RPMI7951 (cell line): ENCODE measurements at regions not wholly inside any gene's neighbourhood (a gene's known extent, or its start where the extent isn't known, plus 50 kb on each side); places are given as distances from the start of the nearest gene placed in this dataset.

Source experiments
- DNase-seq: peaks from one replicate; pipeline ENCODE4 v3.0.0-alpha.2; 2012; ENCODE audit warnings: low read depth

DNA sequence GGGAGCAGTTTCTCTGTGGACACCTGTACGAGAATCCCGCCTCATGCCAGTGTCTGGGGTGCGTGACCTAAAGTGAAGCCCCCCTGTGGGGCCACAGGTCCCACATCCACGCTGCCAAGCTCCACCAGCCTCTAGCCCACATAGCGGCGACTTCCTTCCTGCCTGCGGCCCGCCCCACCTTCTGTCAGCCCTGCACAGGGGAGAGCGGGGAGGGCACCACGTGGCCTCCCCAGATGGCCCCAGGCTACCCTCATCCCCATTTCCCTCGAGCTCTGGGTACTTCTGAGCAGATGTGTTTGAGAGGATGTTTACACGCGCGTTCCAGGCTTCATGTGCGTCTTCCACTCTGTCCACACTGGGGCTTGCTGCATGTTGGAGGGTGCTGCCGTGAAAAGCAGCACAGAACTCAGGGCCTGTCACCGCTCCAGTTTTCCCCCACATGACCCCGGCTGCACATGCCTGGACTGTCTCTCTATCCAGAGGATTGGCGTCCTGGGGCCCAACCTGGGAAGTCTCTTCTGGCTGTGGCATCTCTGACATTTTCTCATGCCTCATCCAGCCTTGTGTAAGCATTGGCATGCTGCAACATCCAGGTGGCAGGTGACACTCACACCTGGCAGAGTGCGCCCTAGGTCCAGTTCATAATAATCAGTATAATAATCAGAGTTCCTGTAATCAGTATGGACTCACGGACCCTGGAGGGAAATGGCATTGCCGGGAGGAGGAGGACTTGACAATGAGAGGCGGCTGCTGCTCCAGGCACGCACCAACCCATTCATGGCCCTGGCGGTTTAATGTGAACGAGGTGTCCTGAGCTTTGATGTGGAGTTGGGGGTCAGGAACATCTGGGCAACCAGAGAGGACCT is 146.3 kb upstream of the TWIST2 start:
- DNase-seq: no peak

DNA sequence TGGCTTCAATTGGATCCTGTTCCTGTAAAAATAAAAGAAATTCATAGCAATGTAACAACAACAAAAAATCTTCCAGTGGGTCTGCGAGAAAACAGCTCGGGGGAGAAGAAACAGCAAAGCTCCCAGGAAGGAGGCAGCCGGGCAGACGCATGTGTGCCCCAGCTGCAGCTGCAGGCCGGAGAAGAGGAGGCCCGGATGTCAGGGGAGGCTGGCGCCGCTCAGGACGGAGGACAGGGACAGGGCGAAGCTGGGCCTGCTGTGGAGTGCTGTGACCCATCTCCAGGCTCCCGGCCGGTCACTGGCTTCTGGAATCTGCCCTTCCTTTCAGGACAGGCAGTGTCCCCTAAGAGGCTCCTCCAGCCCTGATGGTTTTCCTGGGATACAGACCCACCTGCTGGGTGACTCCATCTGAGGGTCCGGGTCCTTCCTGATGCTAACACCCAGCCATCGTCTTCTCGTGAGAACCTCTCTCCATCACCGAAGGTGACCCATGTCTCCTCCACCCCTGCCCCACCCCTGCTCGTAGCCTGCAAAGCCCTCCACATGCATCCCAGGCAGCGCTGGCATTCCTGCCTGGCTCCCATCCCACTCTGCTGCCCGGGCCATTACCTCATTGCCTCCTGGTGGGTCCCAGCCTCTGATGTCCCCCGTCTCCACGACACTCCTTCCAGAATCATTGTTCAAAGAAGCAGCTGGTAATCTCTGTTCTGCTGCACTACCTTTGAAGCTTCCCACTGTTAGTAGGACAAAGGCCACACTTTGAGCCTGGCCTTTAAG is 145.4 kb upstream of the TWIST2 start:
- DNase-seq: no peak

DNA sequence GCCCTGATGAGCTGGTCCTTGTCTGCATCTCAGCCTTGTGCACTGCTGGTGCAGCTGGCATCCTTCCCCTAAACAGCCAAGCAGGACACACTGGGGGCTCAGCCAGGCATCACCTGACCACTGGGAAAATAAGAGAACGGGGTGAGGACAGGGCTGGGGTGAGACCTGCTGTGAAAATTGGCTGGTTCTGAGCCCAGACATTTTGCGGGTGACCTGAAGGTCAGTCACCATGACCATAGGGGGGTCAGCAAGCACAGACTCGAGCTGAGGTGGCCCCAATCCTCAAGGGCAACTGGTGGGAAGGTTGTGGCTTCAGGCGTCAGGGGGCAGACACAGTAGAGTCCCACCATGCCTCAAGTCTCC is 144.9 kb upstream of the TWIST2 start:
- no peak for DNase-seq

DNA sequence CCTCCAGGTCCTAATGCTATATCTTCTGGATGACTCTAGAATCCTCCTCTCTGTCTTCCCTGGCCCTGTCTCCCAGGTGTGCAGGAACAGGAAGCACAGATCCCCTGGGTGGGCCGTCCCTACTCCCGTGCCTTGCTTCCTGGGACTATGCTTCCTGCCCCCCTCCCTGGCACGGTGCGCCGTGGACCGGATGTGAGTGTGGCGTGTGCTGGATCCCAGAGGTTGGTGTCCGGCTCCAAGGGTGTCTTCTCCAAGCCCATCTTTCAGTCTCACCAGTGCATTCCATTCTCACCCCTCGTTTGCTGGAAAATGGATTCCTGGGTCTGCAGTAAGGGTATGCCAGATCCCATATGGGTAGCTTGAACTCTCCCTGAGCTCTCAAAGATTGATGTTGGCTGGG is 144.4 kb upstream of the TWIST2 start:
- no peak for DNase-seq

DNA sequence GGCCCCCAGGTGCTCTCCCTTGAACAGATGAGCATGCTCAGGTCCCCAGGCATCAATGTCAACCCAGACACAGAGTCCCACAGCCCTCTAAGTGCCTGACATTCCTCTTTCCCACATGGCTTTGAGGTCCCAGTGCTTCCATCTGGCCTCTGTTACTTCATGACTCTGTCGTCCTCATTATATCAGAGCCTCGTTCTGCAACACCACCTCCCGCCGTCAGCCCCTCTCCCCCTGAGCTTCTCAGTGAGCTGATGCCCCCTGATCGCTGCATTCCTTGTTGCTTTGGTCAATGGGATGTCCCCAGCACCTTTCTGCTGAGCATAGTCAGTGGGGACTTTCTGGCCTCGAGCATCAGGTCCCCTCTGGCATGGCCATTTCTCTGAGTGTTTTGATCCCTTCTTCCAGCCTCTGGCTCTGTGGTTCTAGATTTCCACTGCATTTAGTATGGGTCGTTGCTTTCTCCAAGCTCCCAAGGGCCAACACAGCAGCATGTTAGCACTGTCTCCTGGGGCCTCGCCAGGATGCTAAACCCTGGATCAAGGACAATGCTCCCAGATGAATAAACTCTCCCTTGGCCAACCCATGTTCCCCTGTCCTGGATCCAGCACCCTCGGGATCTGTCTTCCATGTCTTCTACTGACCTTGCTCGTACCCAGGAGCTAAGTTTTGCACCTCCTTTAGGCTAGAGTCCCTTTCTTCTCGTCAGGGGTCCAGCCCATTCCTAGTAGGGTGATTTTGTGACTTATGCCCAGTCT is 143.2 kb upstream of the TWIST2 start:
- DNase-seq: no peak

DNA sequence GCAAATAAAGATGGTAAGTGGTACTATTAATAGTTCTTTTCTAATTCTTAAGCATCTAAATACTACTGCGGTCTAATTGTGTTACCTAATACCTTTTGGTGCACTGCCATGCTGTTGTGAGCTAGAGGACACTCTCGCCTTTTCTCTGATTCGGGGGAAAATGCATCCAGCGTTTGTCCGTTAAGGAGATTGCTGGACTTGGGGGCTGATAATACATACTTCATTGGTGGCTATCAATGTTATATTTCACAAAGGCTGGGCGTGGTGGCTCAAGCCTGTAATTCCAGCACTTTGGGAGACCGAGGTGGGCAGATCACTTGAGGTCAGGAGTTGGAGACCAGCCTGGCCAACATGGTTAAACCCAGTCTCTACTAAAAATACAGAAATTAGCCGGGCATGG is 141.7 kb upstream of the TWIST2 start:
- no peak for DNase-seq

DNA sequence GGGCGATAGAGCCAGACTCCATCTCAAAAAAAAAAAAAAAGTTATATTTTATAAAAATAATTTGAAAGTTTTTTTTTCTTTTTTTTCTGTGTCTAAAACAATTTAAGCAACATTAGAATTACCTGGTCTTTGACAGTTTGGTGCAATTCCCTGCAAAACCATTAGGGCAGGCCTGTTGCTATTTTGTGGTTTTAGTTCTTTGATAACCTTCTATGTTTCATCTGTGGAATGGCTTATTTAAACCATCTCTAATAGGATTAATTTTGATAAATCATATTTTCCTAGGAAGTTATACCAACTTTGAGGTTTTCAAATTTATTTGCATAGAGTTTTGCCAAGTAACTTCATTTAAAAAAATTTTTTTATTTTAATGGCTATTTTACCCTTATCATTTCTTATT is 141.2 kb upstream of the TWIST2 start:
- no peak for DNase-seq

DNA sequence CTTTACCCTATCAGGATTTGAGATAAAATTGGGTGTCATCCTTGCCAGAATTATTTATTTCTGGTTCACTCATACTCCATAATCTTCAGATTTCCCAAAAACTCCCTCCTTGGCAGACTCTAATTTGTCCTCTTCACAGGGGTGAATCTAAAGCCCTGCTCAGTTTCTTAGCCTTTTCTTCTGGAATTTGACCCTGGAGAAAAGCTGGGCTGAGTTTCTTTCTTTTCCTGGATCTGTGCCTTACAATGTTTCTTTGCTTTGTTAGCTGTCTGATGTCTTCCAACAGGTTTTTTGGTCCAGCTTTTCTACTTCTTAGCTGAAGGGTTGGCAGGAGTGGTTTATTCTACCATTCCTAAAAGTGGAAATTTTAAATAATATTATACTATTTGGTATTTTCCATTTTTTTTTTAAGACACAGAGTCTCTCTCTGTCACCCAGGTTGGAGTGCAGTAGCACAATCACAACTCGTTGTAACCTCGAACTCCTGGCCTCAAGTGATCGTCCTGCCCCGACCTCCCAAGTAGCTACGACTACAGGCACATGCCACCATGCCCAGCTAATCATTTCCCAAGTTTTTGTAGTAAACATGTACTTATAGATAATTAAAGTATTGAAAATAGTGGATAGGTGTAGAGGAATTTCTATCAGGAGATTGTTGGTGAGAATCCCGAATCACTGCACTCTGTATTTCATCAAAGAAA is 138.4 kb upstream of the TWIST2 start:
- DNase-seq: no peak

DNA sequence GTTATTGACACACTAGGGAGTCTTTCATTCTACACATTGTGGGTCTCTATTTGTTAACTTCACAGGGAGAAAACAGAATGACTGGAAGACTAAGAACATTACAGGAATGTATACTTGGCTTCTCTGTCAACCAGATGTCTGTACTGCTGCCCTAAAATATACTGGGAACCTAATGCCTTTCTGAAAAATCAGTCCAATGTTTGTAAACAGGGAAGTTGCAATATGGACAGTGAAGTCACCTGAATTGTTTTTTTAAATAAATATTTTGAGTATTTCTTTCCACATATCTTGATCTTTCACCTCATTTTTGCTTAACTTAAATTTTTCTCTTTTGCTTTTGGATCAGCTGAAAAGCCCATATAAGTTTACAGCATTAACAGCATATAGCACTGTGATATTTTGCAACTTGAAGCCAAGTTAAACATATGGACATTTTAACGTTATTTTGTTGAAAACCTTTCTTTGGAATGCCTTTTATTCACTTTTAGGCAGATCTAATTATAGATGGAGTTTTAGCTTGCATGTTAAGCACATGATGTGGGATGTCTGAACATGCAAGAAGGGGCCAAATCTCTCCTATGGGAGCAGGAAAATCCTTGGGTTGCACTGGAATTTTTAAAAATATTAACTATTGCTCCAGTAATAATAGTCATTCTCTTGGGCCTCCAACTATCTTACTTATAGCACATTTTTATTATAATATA is 137.7 kb upstream of the TWIST2 start:
- DNase-seq: no peak

DNA sequence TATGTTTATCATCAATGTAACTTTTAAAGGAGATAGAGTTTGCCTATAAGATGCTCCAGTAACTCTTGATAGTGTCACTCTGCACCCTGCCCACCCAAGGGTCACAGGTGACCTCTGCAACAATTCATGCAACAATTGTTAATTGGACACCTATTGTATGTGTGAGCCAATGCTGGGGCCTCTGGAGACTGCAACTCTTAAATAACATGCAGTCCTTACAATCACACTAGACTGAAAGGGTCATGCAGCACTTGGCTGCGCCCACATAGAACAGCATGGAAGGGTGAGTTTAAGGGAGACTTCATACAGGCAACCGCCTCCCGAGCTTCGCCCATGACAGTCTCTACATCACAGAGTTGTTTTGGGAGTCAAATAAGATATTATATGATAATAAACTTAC is 137.1 kb upstream of the TWIST2 start:
- DNase-seq: no peak

DNA sequence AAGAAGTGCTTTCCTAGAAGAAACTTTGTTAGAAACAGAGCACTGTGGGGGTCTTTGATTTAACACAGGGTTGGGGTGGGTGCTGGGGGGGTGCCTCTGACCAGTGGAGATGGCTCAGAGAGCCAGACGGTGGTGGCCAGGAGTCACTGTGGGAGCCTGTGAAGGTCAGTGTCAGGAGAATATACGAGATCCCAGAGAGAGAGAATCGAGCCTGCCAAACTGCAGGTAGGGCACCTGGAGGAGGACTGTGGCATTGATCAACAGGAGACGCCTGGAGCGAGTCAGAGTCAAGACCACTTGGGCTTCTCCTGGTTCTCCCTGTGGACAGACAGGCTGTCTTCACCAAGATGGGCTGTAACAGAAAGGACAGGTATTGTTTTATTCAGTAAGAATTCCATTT is 136.5 kb upstream of the TWIST2 start:
- no peak for DNase-seq

DNA sequence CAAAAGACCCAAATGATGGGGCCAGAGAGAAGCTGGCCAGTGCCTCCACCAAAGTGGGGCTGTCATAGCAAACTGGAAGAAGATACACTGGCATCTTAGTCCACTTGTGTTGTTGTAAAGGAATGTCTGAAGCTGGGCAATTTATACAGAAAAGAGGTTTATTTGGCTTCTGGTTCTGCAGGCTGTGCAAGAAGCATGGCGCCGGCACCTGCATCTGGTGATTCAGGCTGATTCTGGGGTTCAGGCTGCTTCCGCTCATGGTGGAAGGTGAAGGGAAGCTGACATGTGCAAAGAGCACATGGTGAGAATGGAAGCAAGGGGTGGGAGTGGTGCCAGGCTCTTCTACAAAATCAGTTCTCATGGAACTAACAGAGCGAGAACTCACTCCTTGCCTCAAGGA is 135.9 kb upstream of the TWIST2 start:
- DNase-seq: no peak

DNA sequence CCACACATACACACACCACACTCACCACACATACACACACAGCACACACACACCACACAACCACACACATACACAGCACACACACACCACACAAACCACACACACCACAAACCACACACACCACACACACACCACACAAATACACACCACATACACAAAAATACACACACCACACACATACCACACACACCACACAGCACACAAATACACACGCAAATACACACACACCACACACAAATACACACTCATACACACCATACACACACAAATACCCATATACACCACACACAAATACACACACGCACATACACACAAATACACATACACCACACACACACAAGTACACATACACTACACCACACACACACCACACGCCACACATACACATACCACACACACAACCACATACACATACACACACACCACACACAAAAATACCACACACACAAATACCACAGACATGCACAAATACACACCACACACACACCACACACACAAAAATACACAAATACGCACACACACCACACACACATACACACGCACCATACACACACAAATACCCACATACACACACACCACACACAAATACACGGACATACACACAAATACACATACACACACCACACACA is 134.6 kb upstream of the TWIST2 start:
- no peak for DNase-seq

DNA sequence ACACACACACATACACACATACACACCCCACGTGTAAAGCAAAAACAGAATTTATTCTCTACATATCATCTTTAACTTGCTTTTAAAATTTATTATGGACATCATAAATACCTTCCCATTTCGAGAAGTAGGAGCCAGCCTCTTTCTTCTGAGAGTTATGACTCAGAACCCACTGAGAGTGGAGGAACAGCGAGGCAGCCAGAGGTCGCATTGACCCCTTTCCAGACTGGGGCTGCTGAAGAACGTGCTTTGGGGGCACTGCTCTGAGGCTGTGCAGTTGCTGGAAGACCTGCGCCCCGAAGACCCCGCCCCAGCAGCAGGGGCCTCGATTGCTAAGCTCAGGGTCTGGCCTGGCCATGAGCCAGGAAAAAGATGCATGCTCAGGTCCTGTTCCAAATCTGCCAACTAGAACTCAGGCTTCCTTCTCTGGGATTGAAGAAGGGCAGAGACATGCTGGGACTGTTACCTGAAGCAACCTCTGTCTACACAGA is 133.8 kb upstream of the TWIST2 start:
- no peak for DNase-seq

DNA sequence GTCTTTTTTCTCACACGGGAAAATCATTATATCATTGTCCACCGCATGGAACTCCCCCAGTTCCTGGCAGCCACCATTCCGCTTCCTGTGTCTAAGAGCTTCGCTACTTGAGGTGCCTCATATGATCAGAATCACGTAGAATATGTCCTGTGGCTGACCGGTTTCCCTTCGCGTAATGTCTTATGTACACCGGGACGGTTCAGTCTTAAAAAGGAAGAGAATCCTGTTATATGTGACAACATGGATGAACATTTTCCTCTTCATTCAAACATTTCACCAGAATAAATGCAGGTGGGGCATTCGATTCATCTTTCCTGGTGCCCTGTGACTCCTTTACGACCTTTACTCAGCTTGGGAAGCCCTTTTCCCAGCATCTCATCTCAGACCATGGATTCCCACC is 131.7 kb upstream of the TWIST2 start:
- DNase-seq: peak; percentile 26

DNA sequence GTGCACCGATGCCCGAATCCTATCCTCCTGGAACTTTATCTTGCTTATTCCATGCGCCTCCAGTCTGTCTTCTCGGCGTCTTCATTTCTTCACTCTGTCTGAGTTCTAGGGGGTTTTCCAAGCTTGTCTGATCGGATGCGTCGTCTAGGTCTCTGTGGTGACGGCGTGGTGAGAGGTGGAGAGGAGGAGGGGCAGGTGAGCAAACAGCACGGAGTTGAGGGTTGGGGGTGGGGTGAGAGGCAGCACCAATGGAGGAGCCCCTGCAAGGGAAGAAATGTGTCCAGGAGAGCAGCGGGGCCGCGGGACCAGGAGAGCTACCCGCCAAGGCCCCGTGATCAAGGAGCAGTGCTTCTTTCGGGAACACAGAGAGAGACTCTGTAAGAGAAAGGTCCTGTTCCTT is 131.3 kb upstream of the TWIST2 start:
- DNase-seq: no peak

DNA sequence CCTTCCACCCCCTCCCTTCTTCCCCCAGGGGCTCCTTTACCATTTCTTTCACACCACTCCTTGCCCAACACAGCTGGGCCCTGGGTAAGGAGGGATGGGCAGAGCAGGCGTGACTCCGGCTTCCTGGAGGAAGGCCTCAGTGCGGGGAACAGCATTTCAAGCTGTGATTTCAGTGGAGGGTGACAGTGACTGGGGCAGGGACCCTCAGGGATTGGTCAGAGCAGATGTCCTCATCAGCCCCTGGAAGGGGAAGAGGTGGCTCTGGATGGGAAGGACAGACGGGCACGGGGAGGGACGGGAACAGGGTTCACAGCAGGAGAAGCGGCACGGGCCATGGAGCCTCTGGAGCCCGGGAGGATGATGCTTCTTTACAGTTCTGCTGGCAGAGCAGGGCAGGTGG is 130.8 kb upstream of the TWIST2 start:
- DNase-seq: no peak

DNA sequence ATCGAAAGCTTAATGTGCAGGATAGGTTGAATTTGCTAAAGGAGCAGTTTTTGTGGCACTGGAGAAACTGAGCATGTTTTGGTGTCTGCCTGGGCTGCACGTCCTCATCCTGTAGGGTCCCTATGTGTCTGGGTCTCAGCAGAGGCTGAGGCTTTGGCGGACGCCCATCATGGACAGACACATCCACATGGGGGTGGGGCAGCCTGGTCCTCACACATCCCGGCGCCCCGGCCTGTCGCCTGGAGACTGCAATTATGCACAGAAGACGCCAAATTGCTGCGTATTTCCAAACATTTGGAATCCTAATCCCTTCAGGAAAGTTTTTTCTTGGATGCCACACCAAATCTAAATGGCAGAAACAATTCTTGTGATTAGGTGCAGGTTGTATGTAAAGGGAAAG is 128.2 kb upstream of the TWIST2 start:
- DNase-seq: no peak

DNA sequence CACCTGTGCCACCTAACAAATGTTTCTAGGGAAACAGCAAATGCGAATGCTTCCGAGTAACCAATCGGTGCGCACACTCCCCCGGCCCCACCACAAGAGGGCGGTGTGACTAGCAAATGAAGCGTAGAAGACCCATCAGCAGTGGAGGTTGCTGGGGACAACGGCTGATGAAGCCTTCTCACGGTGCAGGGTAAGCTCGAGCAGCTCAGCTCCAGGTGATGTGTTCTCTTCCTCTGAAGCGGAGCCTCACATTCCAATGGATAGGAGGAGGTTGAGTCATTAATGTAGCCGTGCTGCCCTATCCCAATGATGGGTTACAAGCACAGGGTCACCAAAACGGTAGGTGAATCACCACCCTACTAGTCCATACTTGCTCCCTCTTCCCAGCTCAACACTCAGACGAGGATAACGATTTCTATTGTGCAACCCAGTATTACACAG is 127.6 kb upstream of the TWIST2 start:
- peak; percentile 59 for DNase-seq

DNA sequence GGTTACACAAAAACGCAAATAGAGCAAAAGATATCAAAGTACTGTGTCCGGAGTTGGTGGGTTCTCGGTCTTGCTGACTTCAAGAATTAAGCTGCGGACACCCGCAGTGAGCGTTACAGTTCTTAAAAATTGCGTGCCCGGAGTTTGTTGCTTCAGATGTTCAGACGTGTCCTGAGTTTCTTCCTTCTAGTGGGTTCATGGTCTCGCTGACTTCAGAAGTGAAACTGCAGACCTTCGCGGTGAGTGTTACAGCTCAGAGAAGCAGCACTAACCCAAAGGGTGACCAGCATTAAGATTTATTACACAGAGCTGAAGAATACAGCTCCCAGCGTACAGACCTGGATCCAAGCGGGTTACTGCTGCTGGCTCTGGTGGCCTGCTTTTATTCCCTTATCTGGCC is 125.7 kb upstream of the TWIST2 start:
- no peak for DNase-seq

DNA sequence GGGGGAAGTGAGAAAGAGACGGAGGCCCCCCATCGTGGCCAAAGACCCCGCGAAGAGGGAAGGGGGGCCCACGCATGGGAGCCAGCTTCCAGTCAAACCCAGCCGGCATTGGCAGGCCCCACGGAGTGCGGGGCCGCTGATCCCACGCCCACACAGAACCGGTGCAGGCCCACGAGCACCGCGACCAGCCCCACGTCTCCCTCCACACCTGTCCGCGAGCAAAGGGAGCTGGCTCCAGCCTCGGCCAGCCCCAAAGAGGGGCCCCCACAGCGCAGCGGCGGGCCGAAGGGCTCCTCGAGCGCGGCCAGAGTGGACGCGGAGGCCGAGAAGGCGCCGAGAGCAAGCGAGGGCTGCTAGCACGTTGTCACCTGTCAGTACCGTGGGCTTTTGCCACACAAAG is 125.0 kb upstream of the TWIST2 start:
- no peak for DNase-seq
